ENCODE measurements at regions not wholly inside any gene's neighbourhood (a gene's known extent, or its start where the extent isn't known, plus 50 kb on each side); places are given as distances from the start of the nearest gene placed in this dataset.

DNA sequence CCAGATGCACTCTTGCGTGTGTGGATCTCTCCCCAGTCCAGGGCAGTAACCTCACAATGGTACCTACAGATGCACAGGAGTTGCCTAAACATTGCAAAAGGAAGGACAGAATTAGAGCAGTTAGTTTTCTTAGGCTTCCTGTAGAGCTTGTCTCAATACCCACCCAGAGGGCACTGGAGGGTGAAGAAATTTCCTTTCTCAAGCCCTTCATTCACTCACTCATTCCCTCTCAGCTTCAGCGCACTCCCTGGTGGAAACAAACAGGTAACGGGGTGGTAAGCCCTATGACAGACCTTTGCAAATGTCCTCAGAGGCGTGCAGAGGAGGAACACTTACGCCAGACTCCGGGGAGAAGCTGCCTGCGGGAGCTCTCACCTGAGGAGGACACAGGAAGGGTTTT lies 267.4 kb upstream of the HES1 start:
- H4K20me1 ChIP-seq (ENCODE audit: insufficient read depth, poor library complexity, severe bottlenecking): no peaks in the 10 kb centered on the region
- no peak overlapping the region for H3K27ac ChIP-seq
- no peaks in the 10 kb centered on the region for H3K79me2 ChIP-seq
- no peaks in the 10 kb centered on the region for H3K9me2 ChIP-seq (replicated peaks; ENCODE audit: insufficient read depth)
- H2AFZ ChIP-seq: no peak overlapping the region
- H3K27me3 ChIP-seq: no peaks in the 10 kb centered on the region
- peaks cover 38% of the 10 kb centered on the region for H3K4me1 ChIP-seq (ENCODE audit: insufficient read depth)
- TF ChIP-seq EZH2phosphoT487 (IDR thresholded peaks at IDR 0.05; ENCODE audit: low read depth, severe bottlenecking, unreplicated experiment) (no peak), EZH2 (IDR thresholded peaks at IDR 0.05; ENCODE audit: borderline replicate concordance) (no peak), CTCF (IDR thresholded peaks at IDR 0.05; ENCODE audit: poor library complexity) (no peak)
- H3K4me2 ChIP-seq: no peak overlapping the region
- 86% methylated on average over 7 of the region's 7 CpGs for WGBS (ENCODE audit: low lambda C conversion rate, missing lambda C conversion rate)
- H3K9me3 ChIP-seq (ENCODE audit: low read depth): no peaks in the 10 kb centered on the region
- no peaks in the 10 kb centered on the region for H3K36me3 ChIP-seq (replicated peaks; ENCODE audit: insufficient read depth, low read depth)
- DNase-seq (ENCODE audit: low spot score): no peak
- no peak overlapping the region for H3K4me3 ChIP-seq

- H3K9me2 ChIP-seq (replicated peaks; ENCODE audit: insufficient read depth): no peaks in the 10 kb centered on the region
- DNase-seq (ENCODE audit: low spot score): peak; percentile 86
- no peaks in the 10 kb centered on the region for H3K36me3 ChIP-seq (replicated peaks; ENCODE audit: insufficient read depth, low read depth)
- 44% methylated on average over 69 of the region's 71 CpGs for WGBS (ENCODE audit: low lambda C conversion rate, missing lambda C conversion rate)
- H3K4me3 ChIP-seq: no peak overlapping the region
- no peaks in the 10 kb centered on the region for H3K79me2 ChIP-seq
- no peaks in the 10 kb centered on the region for H3K27me3 ChIP-seq
- peak overlapping the region; percentile 38 for H2AFZ ChIP-seq
- H3K4me1 ChIP-seq (ENCODE audit: insufficient read depth): peaks cover 31% of the 10 kb centered on the region
- H4K20me1 ChIP-seq (ENCODE audit: insufficient read depth, poor library complexity, severe bottlenecking): no peaks in the 10 kb centered on the region
- H3K9me3 ChIP-seq (ENCODE audit: low read depth): no peaks in the 10 kb centered on the region
- H3K4me2 ChIP-seq: peak overlapping the region; percentile 62
- TF ChIP-seq EZH2phosphoT487 (IDR thresholded peaks at IDR 0.05; ENCODE audit: low read depth, severe bottlenecking, unreplicated experiment): no peak
- TF ChIP-seq EZH2 (IDR thresholded peaks at IDR 0.05; ENCODE audit: borderline replicate concordance): no peak
- no peak for TF ChIP-seq CTCF (IDR thresholded peaks at IDR 0.05; ENCODE audit: poor library complexity)
- H3K27ac ChIP-seq: peak overlapping the region; percentile 86
Measured at GRCh38 chr3:193869221-193870201, 266.4 kb upstream of the HES1 start.

- no peaks in the 10 kb centered on the region for H3K36me3 ChIP-seq (replicated peaks; ENCODE audit: insufficient read depth, low read depth)
- no peak overlapping the region for H3K4me3 ChIP-seq
- peak overlapping the region; percentile 86 for H3K27ac ChIP-seq
- peak; percentile 46 for DNase-seq (ENCODE audit: low spot score)
- H3K27me3 ChIP-seq: no peaks in the 10 kb centered on the region
- TF ChIP-seq EZH2phosphoT487 (IDR thresholded peaks at IDR 0.05; ENCODE audit: low read depth, severe bottlenecking, unreplicated experiment) (no peak), CTCF (IDR thresholded peaks at IDR 0.05; ENCODE audit: poor library complexity) (no peak), EZH2 (IDR thresholded peaks at IDR 0.05; ENCODE audit: borderline replicate concordance) (no peak)
- H3K4me1 ChIP-seq (ENCODE audit: insufficient read depth): peaks cover 41% of the 10 kb centered on the region
- H3K4me2 ChIP-seq: peak overlapping the region; percentile 62
- H3K9me2 ChIP-seq (replicated peaks; ENCODE audit: insufficient read depth): no peaks in the 10 kb centered on the region
- no peaks in the 10 kb centered on the region for H3K79me2 ChIP-seq
- peak overlapping the region; percentile 38 for H2AFZ ChIP-seq
- H3K9me3 ChIP-seq (ENCODE audit: low read depth): no peaks in the 10 kb centered on the region
- WGBS (ENCODE audit: low lambda C conversion rate, missing lambda C conversion rate): 76% methylated on average over 18 of the region's 18 CpGs
- H4K20me1 ChIP-seq (ENCODE audit: insufficient read depth, poor library complexity, severe bottlenecking): no peaks in the 10 kb centered on the region
Measured at GRCh38 chr3:193870376-193871219, 265.4 kb upstream of the HES1 start.

Measured in hepatocyte (in vitro differentiated cells).